ENCODE measurements at regions not wholly inside any gene's neighbourhood (a gene's known extent, or its start where the extent isn't known, plus 50 kb on each side); places are given as distances from the start of the nearest gene placed in this dataset.
A peak's percentile ranks its signal among the peaks of the same experiment; 100 is the strongest.

DNA sequence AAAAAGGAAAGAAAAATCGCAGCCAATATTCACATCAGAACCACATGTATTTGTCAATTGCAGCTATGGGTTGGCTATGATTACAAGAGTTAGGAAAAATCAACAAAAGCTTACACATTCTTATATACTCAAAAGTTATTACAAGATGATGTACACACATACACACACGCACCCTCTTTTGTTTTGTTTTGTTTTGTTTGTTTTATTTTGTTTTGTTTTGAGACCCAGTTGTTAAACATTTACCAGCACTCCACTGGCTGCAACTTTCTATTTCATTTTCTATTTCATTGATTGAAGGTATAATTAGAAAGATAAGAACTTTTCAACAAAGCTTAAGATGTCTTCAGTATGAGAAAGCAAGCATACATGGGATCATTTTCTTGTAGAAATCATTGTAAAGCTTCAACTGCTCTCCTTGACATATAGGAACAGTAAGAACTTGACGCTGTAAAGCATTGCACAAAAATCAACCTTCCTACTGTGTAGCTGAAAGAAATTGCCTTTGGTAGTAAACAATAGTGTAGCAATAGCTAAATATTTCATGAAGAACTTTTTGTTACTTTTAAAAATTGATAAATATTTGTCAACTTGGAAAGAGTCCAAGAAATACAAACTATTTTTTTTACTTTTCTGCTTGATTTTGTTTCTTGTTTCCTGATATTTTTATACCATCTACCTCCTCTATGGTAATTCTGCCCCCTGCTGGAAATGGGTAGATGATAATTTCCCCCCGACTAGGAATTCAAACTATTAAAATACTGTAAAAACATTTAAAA, 205.9 kb downstream of the MBL2 start:
- peak; percentile 85 to 88 for DNase-seq (ENCODE audit: low read depth in 2 of 2)
- peak; percentile 63 for TF ChIP-seq CTCF (IDR thresholded peaks at IDR 0.05; ENCODE audit: low read depth, low read length)

DNA sequence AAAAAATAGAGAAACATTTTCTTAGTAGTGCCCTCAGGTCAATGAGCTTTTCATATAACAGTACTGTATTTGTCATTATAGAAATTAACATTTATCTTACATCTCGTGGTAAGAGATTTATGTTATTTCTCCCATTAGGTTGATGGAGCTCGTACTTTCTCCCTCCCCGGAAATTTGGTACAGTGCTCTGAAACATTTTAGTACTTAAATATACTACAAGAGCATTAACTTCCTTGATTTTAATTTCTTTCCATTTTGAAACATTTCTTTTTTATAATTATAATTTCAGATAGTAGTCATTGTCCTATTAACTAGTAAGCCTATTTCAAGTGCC, 205.4 kb downstream of the MBL2 start:
- DNase-seq (ENCODE audit: low read depth in 2 of 2): no peak
- no peak overlapping the region for H3K4me3 ChIP-seq (replicated peaks in 1 of 2; ENCODE audit: low read depth in 2 of 2, low read length in 2 of 2)
- TF ChIP-seq CTCF (IDR thresholded peaks at IDR 0.05; ENCODE audit: low read depth, low read length): no peak

More for the DNA sequence above, 205.9 kb downstream of the MBL2 start:
- no peak overlapping the region for H3K4me3 ChIP-seq (replicated peaks in 1 of 2; ENCODE audit: low read depth in 2 of 2, low read length in 2 of 2)

- DNase-seq (ENCODE audit: low read depth in 2 of 2): peak in 1 of 2 donors; percentile 56
- H3K4me3 ChIP-seq (replicated peaks in 1 of 2; ENCODE audit: low read depth in 2 of 2, low read length in 2 of 2): no peak overlapping the region
- TF ChIP-seq CTCF (IDR thresholded peaks at IDR 0.05; ENCODE audit: low read depth, low read length): no peak
These were observed 204.3 kb downstream of the MBL2 start for GRCh38 chr10:52568309-52568708.

- no peak for TF ChIP-seq CTCF (IDR thresholded peaks at IDR 0.05; ENCODE audit: low read depth, low read length)
- no peak for DNase-seq (ENCODE audit: low read depth in 2 of 2)
- no peak overlapping the region for H3K4me3 ChIP-seq (replicated peaks in 1 of 2; ENCODE audit: low read depth in 2 of 2, low read length in 2 of 2)
These were observed 202.1 kb downstream of the MBL2 start for GRCh38 chr10:52570490-52570889.

DNA sequence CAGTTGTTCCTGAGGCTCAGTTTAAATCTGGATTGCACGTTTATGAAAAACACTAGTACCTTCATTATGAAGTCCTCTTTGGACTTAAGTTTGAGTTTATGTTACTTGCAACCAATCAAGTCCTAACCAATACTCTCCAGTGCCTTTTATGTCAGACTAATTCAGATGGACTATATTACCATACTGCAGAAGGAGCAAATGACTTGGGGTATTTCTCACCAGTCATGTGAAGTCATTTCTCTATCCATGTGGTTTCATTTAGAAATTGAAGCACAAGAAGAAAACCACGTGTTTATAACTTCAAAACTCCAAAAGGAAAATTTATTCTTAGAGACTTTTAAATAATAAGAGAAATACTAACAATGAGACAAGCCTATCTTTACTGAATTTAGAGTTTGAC, 201.6 kb downstream of the MBL2 start:
- no peak for TF ChIP-seq CTCF (IDR thresholded peaks at IDR 0.05; ENCODE audit: low read depth, low read length)
- DNase-seq (ENCODE audit: low read depth in 2 of 2): no peak

DNA sequence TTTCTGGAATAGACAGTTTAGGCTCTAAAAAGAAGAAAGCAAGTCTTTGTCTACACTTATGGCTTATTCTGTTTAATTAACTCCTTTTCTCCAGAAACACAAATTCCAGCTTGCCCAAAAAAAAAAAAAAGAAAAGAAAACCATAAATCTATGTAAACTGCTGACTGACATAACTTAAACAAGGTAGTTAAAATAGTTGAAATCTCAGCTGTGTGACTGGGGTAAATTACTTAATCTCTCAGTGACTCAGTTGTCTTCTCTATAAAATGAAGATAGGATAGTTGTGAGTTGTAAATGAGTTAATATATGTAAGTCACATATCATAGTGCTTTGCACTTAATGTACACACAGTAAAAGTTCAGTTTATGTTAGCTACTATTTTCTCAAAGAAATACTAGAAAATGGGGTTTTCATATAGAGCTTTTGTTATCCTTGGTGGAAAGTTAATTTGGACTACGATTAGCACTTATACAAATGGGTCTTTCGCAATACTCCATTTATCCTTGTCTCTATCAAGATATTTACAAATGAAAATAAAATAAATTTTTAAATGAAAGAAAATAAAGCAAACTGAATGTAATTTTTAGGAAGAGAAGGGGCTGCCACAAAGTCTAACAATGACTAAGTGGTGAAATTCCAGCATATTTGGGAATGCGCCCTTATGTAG, 200.9 kb downstream of the MBL2 start:
- no peak overlapping the region for H3K4me3 ChIP-seq (replicated peaks in 1 of 2; ENCODE audit: low read depth in 2 of 2, low read length in 2 of 2)
- no peak for DNase-seq (ENCODE audit: low read depth in 2 of 2)
- no peak for TF ChIP-seq CTCF (IDR thresholded peaks at IDR 0.05; ENCODE audit: low read depth, low read length)

More for the DNA sequence above, 201.6 kb downstream of the MBL2 start:
- no peak overlapping the region for H3K4me3 ChIP-seq (replicated peaks in 1 of 2; ENCODE audit: low read depth in 2 of 2, low read length in 2 of 2)

Measured in cardiac fibroblast (primary cell).